ENCODE measurements at regions not wholly inside any gene's neighbourhood (a gene's known extent, or its start where the extent isn't known, plus 50 kb on each side); places are given as distances from the start of the nearest gene placed in this dataset.

GRCh38 chr7:80277434-80278427, 143.1 kb downstream of the GNAI1 start:
- no TSS peak for BruUV-seq (replicated peaks)
- Mint-ChIP-seq H3K4me1 (ENCODE audit: low read depth, unreplicated experiment) (peaks cover 6% of the 10 kb centered on the region), H3K4me3 (ENCODE audit: unreplicated experiment) (no peak overlapping the region), H3K36me3 (ENCODE audit: insufficient read depth, unreplicated experiment) (no peaks in the 10 kb centered on the region), H3K27me3 (ENCODE audit: insufficient read depth, unreplicated experiment) (no peaks in the 10 kb centered on the region), H3K9me3 (ENCODE audit: unreplicated experiment) (no peaks in the 10 kb centered on the region), H3K27ac (ENCODE audit: unreplicated experiment) (no peak overlapping the region)
- CTCF ChIA-PET: no interaction called here
- H3K36me3 ChIP-seq (ENCODE audit: control insufficient read depth, insufficient read depth, low read length): no peaks in the 10 kb centered on the region
- intact Hi-C loops (cut with micrococcal nuclease; ENCODE audit: unreplicated experiment): no loop called here
- no peaks in the 10 kb centered on the region for H3K9me3 ChIP-seq
- no peaks in the 10 kb centered on the region for H3K4me1 ChIP-seq
- no peak overlapping the region for H3K4me3 ChIP-seq (ENCODE audit: low read depth, low read length)
- TF ChIP-seq CTCF (IDR thresholded peaks at IDR 0.05; ENCODE audit: insufficient read depth in 1 of 2, low read depth in 1 of 2, low read length in 1 of 2, severe bottlenecking in 1 of 2, unreplicated experiment in 1 of 2): no peak
- no peaks in the 10 kb centered on the region for H3K27me3 ChIP-seq (replicated peaks; ENCODE audit: control insufficient read depth, insufficient read depth, low read length)
- POLR2A ChIA-PET: no interaction called here
- DNase-seq: no peak
